GM19452 (cell line): ENCODE measurements at regions not wholly inside any gene's neighbourhood (a gene's known extent, or its start where the extent isn't known, plus 50 kb on each side); places are given as distances from the start of the nearest gene placed in this dataset.
"Not testable (repeated sequence)": the region's sequence is repeated elsewhere in the genome, so short reads cannot be mapped to it uniquely, and the experiment has no call there.

Experiments used
- ATAC-seq: cut with Tn5 transposase; IDR thresholded peaks from one replicate; pipeline ENCODE4 v1.9.1; 2021; ENCODE audit not compliant: unreplicated experiment

- ATAC-seq: peak; percentile 9
These were observed 160.2 kb upstream of the MARCKS start for GRCh38 chr6:113696960-113697359.

- peak; percentile 73 for ATAC-seq
These were observed 159.3 kb upstream of the MARCKS start for GRCh38 chr6:113697632-113698410.

GRCh38 chr6:113699239-113699638, 157.9 kb upstream of the MARCKS start:
- ATAC-seq: no peak

- no peak for ATAC-seq
These were observed 155.4 kb upstream of the MARCKS start for GRCh38 chr6:113701552-113702254.

- no peak for ATAC-seq
These were observed 150.0 kb upstream of the MARCKS start for GRCh38 chr6:113707194-113707593.

- ATAC-seq: no peak
These were observed 147.1 kb upstream of the MARCKS start for GRCh38 chr6:113709936-113710509.

GRCh38 chr6:113713665-113714064, 143.5 kb upstream of the MARCKS start:
- ATAC-seq: no peak

- ATAC-seq: no peak
These were observed 138.6 kb upstream of the MARCKS start for GRCh38 chr6:113718588-113718987.

- no peak for ATAC-seq
These were observed 138.1 kb upstream of the MARCKS start for GRCh38 chr6:113719064-113719463.

GRCh38 chr6:113719545-113719944, 137.6 kb upstream of the MARCKS start:
- ATAC-seq: no peak

GRCh38 chr6:113723182-113723581, 134.0 kb upstream of the MARCKS start:
- ATAC-seq: no peak

- not testable (repeated sequence) for ATAC-seq
These were observed 132.2 kb upstream of the MARCKS start for GRCh38 chr6:113724927-113725326.

GRCh38 chr6:113731541-113731940, 125.6 kb upstream of the MARCKS start:
- ATAC-seq: no peak

- ATAC-seq: no peak
These were observed 124.7 kb upstream of the MARCKS start for GRCh38 chr6:113732384-113732966.

GRCh38 chr6:113733381-113733780, 123.8 kb upstream of the MARCKS start:
- no peak for ATAC-seq

- no peak for ATAC-seq
These were observed 122.2 kb upstream of the MARCKS start for GRCh38 chr6:113734982-113735381.

GRCh38 chr6:113735491-113735890, 121.7 kb upstream of the MARCKS start:
- no peak for ATAC-seq

- ATAC-seq: no peak
These were observed 120.2 kb upstream of the MARCKS start for GRCh38 chr6:113736978-113737377.

- ATAC-seq: no peak
These were observed 118.0 kb upstream of the MARCKS start for GRCh38 chr6:113739041-113739655.

GRCh38 chr6:113741651-113742050, 115.5 kb upstream of the MARCKS start:
- no peak for ATAC-seq

GRCh38 chr6:113742342-113742741, 114.8 kb upstream of the MARCKS start:
- ATAC-seq: no peak
